ENCODE measurements at regions not wholly inside any gene's neighbourhood (a gene's known extent, or its start where the extent isn't known, plus 50 kb on each side); places are given as distances from the start of the nearest gene placed in this dataset.

DNA sequence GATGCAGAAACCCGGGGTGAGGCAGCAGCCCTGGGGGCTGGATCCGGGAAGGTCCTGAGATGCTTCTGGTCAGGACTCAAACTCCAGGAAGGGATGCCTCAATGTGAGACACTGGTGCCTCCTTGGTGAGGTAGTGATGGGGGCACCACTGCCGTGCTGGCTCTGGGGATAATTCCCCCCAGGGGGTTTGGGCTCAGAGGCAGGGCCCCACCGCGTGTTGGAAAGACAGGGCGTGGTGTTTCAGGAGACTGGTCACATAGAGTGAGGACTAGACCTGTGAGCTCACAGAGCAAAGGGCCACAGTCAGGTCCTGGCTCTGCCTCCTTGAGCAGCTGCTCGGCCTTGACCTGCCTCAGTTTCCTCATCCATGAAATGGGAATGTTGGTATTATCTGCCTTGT is 361.9 kb downstream of the GLRX3 start:
- ChIA-PET POLR2A (no interaction called here), CTCF (no interaction called here)
- TF ChIP-seq TCF7L2 (IDR thresholded peaks at IDR 0.05; ENCODE audit: low read depth, low read length) (no peak), SIN3A (IDR thresholded peaks at IDR 0.05; ENCODE audit: borderline replicate concordance, insufficient read depth, low read depth, low read length) (no peak), POLR2AphosphoS5 (IDR thresholded peaks at IDR 0.05; ENCODE audit: low read depth, low read length) (no peak)
- TF ChIP-seq, protein P1, sequence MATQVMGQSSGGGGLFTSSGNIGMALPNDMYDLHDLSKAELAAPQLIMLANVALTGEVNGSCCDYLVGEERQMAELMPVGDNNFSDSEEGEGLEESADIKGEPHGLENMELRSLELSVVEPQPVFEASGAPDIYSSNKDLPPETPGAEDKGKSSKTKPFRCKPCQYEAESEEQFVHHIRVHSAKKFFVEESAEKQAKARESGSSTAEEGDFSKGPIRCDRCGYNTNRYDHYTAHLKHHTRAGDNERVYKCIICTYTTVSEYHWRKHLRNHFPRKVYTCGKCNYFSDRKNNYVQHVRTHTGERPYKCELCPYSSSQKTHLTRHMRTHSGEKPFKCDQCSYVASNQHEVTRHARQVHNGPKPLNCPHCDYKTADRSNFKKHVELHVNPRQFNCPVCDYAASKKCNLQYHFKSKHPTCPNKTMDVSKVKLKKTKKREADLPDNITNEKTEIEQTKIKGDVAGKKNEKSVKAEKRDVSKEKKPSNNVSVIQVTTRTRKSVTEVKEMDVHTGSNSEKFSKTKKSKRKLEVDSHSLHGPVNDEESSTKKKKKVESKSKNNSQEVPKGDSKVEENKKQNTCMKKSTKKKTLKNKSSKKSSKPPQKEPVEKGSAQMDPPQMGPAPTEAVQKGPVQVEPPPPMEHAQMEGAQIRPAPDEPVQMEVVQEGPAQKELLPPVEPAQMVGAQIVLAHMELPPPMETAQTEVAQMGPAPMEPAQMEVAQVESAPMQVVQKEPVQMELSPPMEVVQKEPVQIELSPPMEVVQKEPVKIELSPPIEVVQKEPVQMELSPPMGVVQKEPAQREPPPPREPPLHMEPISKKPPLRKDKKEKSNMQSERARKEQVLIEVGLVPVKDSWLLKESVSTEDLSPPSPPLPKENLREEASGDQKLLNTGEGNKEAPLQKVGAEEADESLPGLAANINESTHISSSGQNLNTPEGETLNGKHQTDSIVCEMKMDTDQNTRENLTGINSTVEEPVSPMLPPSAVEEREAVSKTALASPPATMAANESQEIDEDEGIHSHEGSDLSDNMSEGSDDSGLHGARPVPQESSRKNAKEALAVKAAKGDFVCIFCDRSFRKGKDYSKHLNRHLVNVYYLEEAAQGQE (IDR thresholded peaks at IDR 0.05; ENCODE audit: insufficient read depth in 1 of 2, low read depth in 2 of 2, low read length in 1 of 2), result no peak
- TF ChIP-seq, protein P2, sequence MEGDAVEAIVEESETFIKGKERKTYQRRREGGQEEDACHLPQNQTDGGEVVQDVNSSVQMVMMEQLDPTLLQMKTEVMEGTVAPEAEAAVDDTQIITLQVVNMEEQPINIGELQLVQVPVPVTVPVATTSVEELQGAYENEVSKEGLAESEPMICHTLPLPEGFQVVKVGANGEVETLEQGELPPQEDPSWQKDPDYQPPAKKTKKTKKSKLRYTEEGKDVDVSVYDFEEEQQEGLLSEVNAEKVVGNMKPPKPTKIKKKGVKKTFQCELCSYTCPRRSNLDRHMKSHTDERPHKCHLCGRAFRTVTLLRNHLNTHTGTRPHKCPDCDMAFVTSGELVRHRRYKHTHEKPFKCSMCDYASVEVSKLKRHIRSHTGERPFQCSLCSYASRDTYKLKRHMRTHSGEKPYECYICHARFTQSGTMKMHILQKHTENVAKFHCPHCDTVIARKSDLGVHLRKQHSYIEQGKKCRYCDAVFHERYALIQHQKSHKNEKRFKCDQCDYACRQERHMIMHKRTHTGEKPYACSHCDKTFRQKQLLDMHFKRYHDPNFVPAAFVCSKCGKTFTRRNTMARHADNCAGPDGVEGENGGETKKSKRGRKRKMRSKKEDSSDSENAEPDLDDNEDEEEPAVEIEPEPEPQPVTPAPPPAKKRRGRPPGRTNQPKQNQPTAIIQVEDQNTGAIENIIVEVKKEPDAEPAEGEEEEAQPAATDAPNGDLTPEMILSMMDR (IDR thresholded peaks at IDR 0.05), result no peak
- intact Hi-C loops (cut with micrococcal nuclease; ENCODE audit: unreplicated experiment) (no loop called here), in situ Hi-C loops (cut with HindIII; ENCODE audit: low pct_unique_long_range_greater_than_20kb, low sequenced_read_pairs) (no loop called here)
- H3K9me3 ChIP-seq (ENCODE audit: control insufficient read depth, insufficient read depth, low read depth, low read length), result no peaks in the 10 kb centered on the region; the same call in 1 of the 2 replicates
- DNase-seq (ENCODE audit: low read depth, low spot score) (no peak), ATAC-seq (no peak)
- no TSS peak for BruUV-seq (replicated peaks)
- H3K36me3 ChIP-seq (ENCODE audit: control insufficient read depth, insufficient read depth, low read length), result no peaks in the 10 kb centered on the region
- H3K27ac ChIP-seq (ENCODE audit: low read length), result no peak overlapping the region
- H3K27me3 ChIP-seq (ENCODE audit: control insufficient read depth, insufficient read depth, low read length), result peaks cover 2% of the 10 kb centered on the region
- no peaks in the 10 kb centered on the region for H3K4me1 ChIP-seq (ENCODE audit: control insufficient read depth, insufficient read depth, low read length)
- H3K4me3 ChIP-seq (ENCODE audit: low read depth in 2 of 2, low read length in 2 of 2), result no peak overlapping the region

DNA sequence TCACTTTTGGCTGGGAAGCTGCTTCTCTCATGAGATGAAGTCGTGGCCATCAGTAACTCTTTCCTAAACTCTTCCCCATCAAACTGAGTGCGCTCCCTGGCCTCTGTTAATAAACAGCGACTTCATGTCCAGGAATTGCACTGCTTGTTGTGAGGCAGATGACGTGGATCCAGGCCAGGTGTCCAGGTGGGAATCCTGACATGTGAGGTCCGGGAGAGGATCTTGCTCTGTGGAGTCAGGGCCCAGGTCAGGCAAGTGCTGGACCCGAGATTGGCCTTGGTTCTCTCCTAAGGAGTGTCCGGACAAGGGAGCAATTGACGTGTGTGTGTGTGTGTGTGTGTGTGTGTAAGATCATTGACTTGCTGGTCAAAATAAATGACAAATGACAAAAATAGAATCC is 362.7 kb downstream of the GLRX3 start:
- DNase-seq (ENCODE audit: low read depth, low spot score), result no peak
- BruUV-seq (replicated peaks), result no TSS peak
- H3K4me3 ChIP-seq (ENCODE audit: low read depth in 2 of 2, low read length in 2 of 2), result no peak overlapping the region
- peaks cover 2% of the 10 kb centered on the region for H3K27me3 ChIP-seq (ENCODE audit: control insufficient read depth, insufficient read depth, low read length)
- intact Hi-C loops (cut with micrococcal nuclease; ENCODE audit: unreplicated experiment) (no loop called here), in situ Hi-C loops (cut with HindIII; ENCODE audit: low pct_unique_long_range_greater_than_20kb, low sequenced_read_pairs) (no loop called here)
- no peak for ATAC-seq
- TF ChIP-seq, protein P2 (IDR thresholded peaks at IDR 0.05), result no peak
- TF ChIP-seq TCF7L2 (IDR thresholded peaks at IDR 0.05; ENCODE audit: low read depth, low read length) (no peak), POLR2AphosphoS5 (IDR thresholded peaks at IDR 0.05; ENCODE audit: low read depth, low read length) (no peak)
- no peak overlapping the region for H3K27ac ChIP-seq (ENCODE audit: low read length)
- POLR2A ChIA-PET, result no interaction called here
- no peaks in the 10 kb centered on the region; the same call in 1 of the 2 replicates for H3K9me3 ChIP-seq (ENCODE audit: control insufficient read depth, insufficient read depth, low read depth, low read length)
- H3K4me1 ChIP-seq (ENCODE audit: control insufficient read depth, insufficient read depth, low read length), result no peaks in the 10 kb centered on the region
- no peaks in the 10 kb centered on the region for H3K36me3 ChIP-seq (ENCODE audit: control insufficient read depth, insufficient read depth, low read length)
- CTCF ChIA-PET, result no interaction called here
